Stimulated activated CD8-positive, alpha-beta memory T cell treated with anti-CD3 and anti-CD28 coated beads, Interleukin-15, amount 100 ng/mL, for 24 hours (primary cell): ENCODE measurements at regions not wholly inside any gene's neighbourhood (a gene's known extent, or its start where the extent isn't known, plus 50 kb on each side); places are given as distances from the start of the nearest gene placed in this dataset.

ENCODE experiments used
- DNase-seq: peaks from one replicate; pipeline ENCODE4 v3.0.0-alpha.2; 2020; ENCODE audit warnings: low read depth

- DNase-seq: no peak
Observed at GRCh38 chr10:44198780-44199097, 186.2 kb downstream of the CXCL12 start.

GRCh38 chr10:44198096-44198779 lies 186.7 kb downstream of the CXCL12 start:
- DNase-seq: no peak

- no peak for DNase-seq
Observed at GRCh38 chr10:44197646-44198045, 187.3 kb downstream of the CXCL12 start.

GRCh38 chr10:44196336-44196735 lies 188.6 kb downstream of the CXCL12 start:
- DNase-seq: no peak

GRCh38 chr10:44196008-44196320 lies 188.9 kb downstream of the CXCL12 start:
- no peak for DNase-seq

- DNase-seq: no peak
Observed at GRCh38 chr10:44195112-44196007, 189.5 kb downstream of the CXCL12 start.

GRCh38 chr10:44194435-44194834 lies 190.5 kb downstream of the CXCL12 start:
- DNase-seq: no peak

- DNase-seq: no peak
Observed at GRCh38 chr10:44193567-44194220, 191.2 kb downstream of the CXCL12 start.

GRCh38 chr10:44193166-44193565 lies 191.7 kb downstream of the CXCL12 start:
- DNase-seq: no peak

- no peak for DNase-seq
Observed at GRCh38 chr10:44192435-44192834, 192.5 kb downstream of the CXCL12 start.

GRCh38 chr10:44190541-44190940 lies 194.4 kb downstream of the CXCL12 start:
- no peak for DNase-seq

GRCh38 chr10:44186821-44187220 lies 198.1 kb downstream of the CXCL12 start:
- DNase-seq: no peak

GRCh38 chr10:44186150-44186549 lies 198.7 kb downstream of the CXCL12 start:
- no peak for DNase-seq

GRCh38 chr10:44185315-44185666 lies 199.6 kb downstream of the CXCL12 start:
- DNase-seq: no peak

- no peak for DNase-seq
Observed at GRCh38 chr10:44184633-44185314, 200.1 kb downstream of the CXCL12 start.

- DNase-seq: no peak
Observed at GRCh38 chr10:44183667-44184632, 200.9 kb downstream of the CXCL12 start.

GRCh38 chr10:44182909-44183308 lies 202.0 kb downstream of the CXCL12 start:
- DNase-seq: no peak

- no peak for DNase-seq
Observed at GRCh38 chr10:44180321-44181168, 204.4 kb downstream of the CXCL12 start.

GRCh38 chr10:44178856-44179255 lies 206.0 kb downstream of the CXCL12 start:
- DNase-seq: no peak

GRCh38 chr10:44178281-44178680 lies 206.6 kb downstream of the CXCL12 start:
- no peak for DNase-seq

GRCh38 chr10:44177610-44178009 lies 207.3 kb downstream of the CXCL12 start:
- DNase-seq: no peak
